BLaER1 (cell line): ENCODE measurements at regions not wholly inside any gene's neighbourhood (a gene's known extent, or its start where the extent isn't known, plus 50 kb on each side); places are given as distances from the start of the nearest gene placed in this dataset.

Experiments used
- H3K27ac ChIP-seq: shearing (Covaris generic); formaldehyde crosslinking; 2 replicates; pipeline ENCODE4 v1.8.1; 2022
- H3K27me3 ChIP-seq: shearing (Covaris generic); formaldehyde crosslinking; 2 replicates; pipeline ENCODE4 v1.8.1; 2022
- H3K36me3 ChIP-seq: shearing (Covaris generic); formaldehyde crosslinking; 2 replicates; pipeline ENCODE4 v1.8.1; 2022
- H3K4me1 ChIP-seq: shearing (Covaris generic); formaldehyde crosslinking; 2 replicates; pipeline ENCODE4 v1.8.1; 2022
- H3K4me2 ChIP-seq: shearing (Covaris generic); formaldehyde crosslinking; 2 replicates; pipeline ENCODE4 v1.8.1; 2022
- H3K4me3 ChIP-seq: shearing (Covaris generic); formaldehyde crosslinking; 2 replicates; pipeline ENCODE4 v1.8.1; 2022
- H3K9ac ChIP-seq: shearing (Covaris generic); formaldehyde crosslinking; 2 replicates; pipeline ENCODE4 v1.8.1; 2022
- H3K9me3 ChIP-seq: shearing (Covaris generic); formaldehyde crosslinking; 2 replicates; pipeline ENCODE4 v1.8.1; 2022
- H4K20me1 ChIP-seq: shearing (Covaris generic); formaldehyde crosslinking; 2 replicates; pipeline ENCODE4 v1.8.1; 2022
- Cebpa-rat ChIP-seq: shearing (Covaris generic); IDR thresholded peaks from 2 replicates; pipeline ENCODE4 v1.8.1; 2022

DNA sequence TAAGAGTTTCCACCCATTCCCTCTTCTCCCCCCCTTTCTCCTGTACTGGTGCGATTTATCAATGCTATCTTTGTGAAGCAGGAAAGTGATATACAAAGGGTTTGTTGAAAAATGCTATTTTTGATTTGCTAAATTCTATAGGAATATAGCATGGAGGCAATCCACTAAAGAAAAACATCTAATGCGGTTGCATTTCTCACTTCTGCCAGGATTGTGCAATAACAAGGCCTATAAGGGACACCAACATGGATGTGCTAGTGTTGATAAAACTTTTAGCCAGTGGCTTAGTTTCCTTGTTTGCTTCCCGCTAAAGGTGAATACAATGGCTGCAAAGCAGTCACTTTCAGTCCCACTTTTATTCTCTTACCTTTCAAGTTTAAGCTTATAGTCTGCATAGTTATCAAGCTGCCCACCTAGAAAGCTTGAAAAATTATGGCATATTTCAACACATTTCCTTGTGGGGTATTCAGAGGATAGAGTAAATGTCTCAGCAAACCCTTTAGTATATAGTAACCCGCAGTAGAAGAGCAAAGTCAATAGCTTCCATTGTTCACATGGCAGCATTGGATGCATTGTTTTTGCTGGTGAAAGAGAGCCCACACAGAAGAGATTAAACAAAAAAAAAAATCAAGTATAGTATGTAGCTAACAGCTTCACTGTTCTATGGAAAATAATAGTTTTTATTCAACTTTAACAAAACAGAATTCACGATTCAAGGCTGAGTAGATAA is 674.6 kb upstream of the SEMA6A start:
- no peaks in the 10 kb centered on the region for H4K20me1 ChIP-seq
- no peak overlapping the region for H3K4me2 ChIP-seq
- no peak overlapping the region for H3K9ac ChIP-seq
- no peaks in the 10 kb centered on the region for H3K36me3 ChIP-seq
- H3K4me1 ChIP-seq = no peaks in the 10 kb centered on the region
- no peaks in the 10 kb centered on the region for H3K9me3 ChIP-seq
- H3K27me3 ChIP-seq = no peaks in the 10 kb centered on the region
- no peak overlapping the region for H3K4me3 ChIP-seq
- no peak for TF ChIP-seq Cebpa-rat
- H3K27ac ChIP-seq = no peak overlapping the region

DNA sequence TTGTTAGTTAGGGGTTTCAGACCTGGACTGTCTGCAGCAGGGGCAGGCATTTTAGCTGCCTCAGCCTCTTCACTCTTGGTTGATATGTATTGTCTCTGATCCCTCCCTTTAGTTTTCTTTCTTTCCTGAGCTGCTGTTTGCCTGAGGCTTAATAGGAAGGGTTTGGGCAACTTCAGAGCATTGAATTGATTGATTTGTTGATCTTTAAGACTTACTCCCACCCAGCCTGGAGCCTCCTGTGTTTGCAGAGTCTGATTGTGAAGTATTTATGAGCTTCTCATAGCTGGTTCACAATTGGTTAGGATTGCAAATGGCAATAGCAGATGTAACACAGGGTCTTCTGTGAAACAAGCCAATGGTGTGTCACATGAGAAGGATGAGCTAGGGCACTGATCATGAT is 671.8 kb upstream of the SEMA6A start:
- no peak for TF ChIP-seq Cebpa-rat
- H3K4me3 ChIP-seq = no peak overlapping the region
- H3K9me3 ChIP-seq = no peaks in the 10 kb centered on the region; the same call in 1 of the 2 replicates
- no peaks in the 10 kb centered on the region for H3K4me1 ChIP-seq
- no peaks in the 10 kb centered on the region for H3K36me3 ChIP-seq
- H4K20me1 ChIP-seq = no peaks in the 10 kb centered on the region
- no peak overlapping the region for H3K4me2 ChIP-seq
- no peak overlapping the region for H3K27ac ChIP-seq
- H3K9ac ChIP-seq = no peak overlapping the region
- H3K27me3 ChIP-seq = no peaks in the 10 kb centered on the region

DNA sequence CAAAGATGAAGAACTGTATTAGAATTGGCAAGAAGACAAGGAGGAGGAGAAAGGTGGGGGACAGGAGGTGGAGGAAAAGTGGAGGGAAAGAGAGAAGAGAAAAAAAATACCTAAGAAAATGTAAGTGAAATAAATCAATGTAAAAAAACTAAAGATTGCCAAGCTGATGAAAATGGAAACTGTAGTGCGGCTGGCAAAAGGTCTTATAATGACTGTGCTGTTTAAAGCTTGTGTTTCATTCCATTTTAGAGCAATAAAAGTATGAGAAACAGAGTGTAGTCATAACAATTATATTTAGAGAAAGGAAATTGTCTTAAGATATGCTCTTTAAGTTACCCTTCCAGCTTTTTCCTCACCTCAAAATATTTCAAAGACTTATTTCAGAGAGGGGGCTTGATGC is 670.5 kb upstream of the SEMA6A start:
- Histone ChIP-seq H3K4me3 (no peak overlapping the region), H3K27ac (no peak overlapping the region), H3K4me1 (no peaks in the 10 kb centered on the region), H4K20me1 (no peaks in the 10 kb centered on the region), H3K9me3 (no peaks in the 10 kb centered on the region; the same call in 1 of the 2 replicates), H3K4me2 (no peak overlapping the region), H3K9ac (no peak overlapping the region), H3K27me3 (no peaks in the 10 kb centered on the region), H3K36me3 (no peaks in the 10 kb centered on the region)
- TF ChIP-seq Cebpa-rat = no peak

DNA sequence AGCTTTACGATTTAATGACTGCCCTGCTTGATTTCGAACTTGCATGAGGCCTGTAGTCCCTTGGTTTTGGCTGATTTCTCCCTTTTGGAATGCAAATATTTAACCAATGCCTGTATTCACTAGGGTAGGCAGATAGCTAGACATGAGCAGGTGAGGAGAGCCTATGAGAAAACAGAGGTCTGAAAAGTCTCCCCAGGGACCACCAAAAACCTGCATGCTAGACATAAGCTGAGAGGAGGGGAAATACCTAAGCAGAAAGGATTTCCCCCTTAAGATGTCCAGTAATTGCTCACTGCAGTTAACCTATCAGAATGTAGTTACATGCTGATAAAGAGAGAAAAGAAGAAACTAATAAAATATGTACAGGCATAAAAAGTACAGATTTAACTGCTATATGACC is 667.4 kb upstream of the SEMA6A start:
- no peaks in the 10 kb centered on the region for H3K27me3 ChIP-seq
- H4K20me1 ChIP-seq = no peaks in the 10 kb centered on the region
- H3K9me3 ChIP-seq = no peaks in the 10 kb centered on the region; the same call in 1 of the 2 replicates
- no peaks in the 10 kb centered on the region for H3K36me3 ChIP-seq
- H3K27ac ChIP-seq = no peak overlapping the region
- H3K4me3 ChIP-seq = no peak overlapping the region
- H3K4me2 ChIP-seq = no peak overlapping the region
- TF ChIP-seq Cebpa-rat = no peak
- H3K4me1 ChIP-seq = no peaks in the 10 kb centered on the region
- no peak overlapping the region for H3K9ac ChIP-seq

DNA sequence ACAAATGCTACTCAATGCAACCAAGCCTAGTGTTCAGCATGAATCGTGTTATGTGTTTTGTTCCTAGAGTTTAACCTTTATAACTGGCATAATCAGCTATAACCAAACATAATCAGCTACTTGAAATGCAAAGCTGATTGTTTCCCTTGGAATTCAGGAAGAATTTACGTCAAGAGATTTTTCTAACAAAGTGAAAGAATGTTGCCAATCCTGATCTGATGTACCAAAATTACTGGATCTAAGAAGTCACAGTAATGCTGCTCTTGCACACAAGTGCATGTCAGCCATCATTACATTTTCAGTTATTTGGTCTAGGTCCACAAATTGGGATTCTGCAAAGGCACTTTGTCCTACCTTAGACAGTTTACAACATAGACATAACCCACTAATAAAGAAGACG is 662.3 kb upstream of the SEMA6A start:
- Histone ChIP-seq H3K27me3 (no peaks in the 10 kb centered on the region), H3K9ac (no peak overlapping the region), H3K36me3 (no peaks in the 10 kb centered on the region), H3K9me3 (no peaks in the 10 kb centered on the region; the same call in 1 of the 2 replicates), H3K4me3 (no peak overlapping the region), H3K27ac (no peak overlapping the region), H3K4me2 (no peak overlapping the region), H3K4me1 (no peaks in the 10 kb centered on the region), H4K20me1 (no peaks in the 10 kb centered on the region)
- no peak for TF ChIP-seq Cebpa-rat

DNA sequence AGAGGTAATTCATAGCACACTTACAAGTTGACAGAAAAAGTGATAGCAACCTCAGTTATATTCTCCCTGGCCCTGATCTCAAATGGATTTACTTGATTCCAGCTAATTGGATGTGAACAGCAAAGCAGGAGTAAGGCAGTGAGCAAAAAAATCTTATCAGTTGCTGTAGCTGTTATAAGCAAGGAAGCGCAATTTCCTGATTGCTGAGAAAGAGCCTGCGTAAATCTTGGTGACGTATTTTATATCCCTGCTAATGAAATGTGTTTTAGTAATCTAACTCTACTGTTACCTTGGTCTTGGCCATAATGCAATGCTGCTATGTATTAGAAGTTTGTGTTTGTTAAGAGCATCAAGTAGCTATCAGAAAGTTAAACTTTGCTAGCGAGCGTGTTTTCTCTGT is 661.2 kb upstream of the SEMA6A start:
- Histone ChIP-seq H3K4me1 (no peaks in the 10 kb centered on the region), H4K20me1 (no peaks in the 10 kb centered on the region), H3K4me2 (no peak overlapping the region), H3K9me3 (no peaks in the 10 kb centered on the region), H3K4me3 (no peak overlapping the region), H3K27ac (no peak overlapping the region), H3K9ac (no peak overlapping the region), H3K36me3 (no peaks in the 10 kb centered on the region), H3K27me3 (no peaks in the 10 kb centered on the region)
- TF ChIP-seq Cebpa-rat = no peak

DNA sequence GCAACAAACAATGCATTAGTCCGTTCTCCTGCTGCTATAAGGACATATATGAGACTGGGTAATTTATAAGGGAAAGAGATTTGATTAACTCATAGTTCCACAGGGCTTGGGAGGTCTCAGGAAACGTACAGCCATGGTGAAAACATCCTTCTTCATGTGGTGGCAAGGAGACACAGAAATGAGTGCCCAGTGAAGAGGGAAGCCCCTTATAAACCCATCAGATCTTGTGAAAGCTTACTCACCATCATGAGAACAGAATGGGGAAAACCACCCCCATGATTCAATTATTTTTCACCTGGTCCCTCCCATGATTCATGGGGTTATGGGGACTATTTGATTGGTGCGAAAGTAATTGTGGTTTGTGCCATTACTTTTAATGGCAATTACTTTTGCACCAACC is 655.8 kb upstream of the SEMA6A start:
- H3K27ac ChIP-seq = no peak overlapping the region
- no peaks in the 10 kb centered on the region for H3K27me3 ChIP-seq
- H3K9ac ChIP-seq = no peak overlapping the region
- no peak overlapping the region for H3K4me2 ChIP-seq
- no peak for TF ChIP-seq Cebpa-rat
- H3K4me3 ChIP-seq = no peak overlapping the region
- H3K9me3 ChIP-seq = no peaks in the 10 kb centered on the region
- no peaks in the 10 kb centered on the region for H3K36me3 ChIP-seq
- no peaks in the 10 kb centered on the region for H3K4me1 ChIP-seq
- H4K20me1 ChIP-seq = no peaks in the 10 kb centered on the region

DNA sequence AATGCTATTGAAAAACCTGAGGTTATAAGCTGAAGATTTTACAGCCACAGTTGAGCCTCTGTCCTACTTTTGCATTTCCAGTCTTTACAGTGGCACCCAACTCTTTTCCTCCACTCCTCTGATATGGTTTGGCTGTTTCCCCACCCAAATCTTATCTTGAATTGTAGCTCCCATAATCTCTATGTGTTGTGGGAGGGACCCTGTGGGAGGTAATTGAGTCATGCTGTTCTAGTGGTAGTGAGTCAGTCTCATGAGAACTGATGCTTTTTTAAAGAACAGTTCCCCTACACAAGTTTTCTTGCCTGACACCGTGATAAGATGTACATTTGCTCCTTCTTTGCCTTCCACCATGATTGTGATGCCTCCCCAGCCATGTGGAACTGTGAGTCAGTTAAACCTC is 646.1 kb upstream of the SEMA6A start:
- no peak overlapping the region for H3K27ac ChIP-seq
- no peaks in the 10 kb centered on the region for H3K4me1 ChIP-seq
- TF ChIP-seq Cebpa-rat = no peak
- H3K36me3 ChIP-seq = no peaks in the 10 kb centered on the region
- H3K9me3 ChIP-seq = no peaks in the 10 kb centered on the region
- H3K27me3 ChIP-seq = no peaks in the 10 kb centered on the region
- no peak overlapping the region for H3K4me2 ChIP-seq
- H3K9ac ChIP-seq = no peak overlapping the region
- H4K20me1 ChIP-seq = no peaks in the 10 kb centered on the region
- H3K4me3 ChIP-seq = no peak overlapping the region

DNA sequence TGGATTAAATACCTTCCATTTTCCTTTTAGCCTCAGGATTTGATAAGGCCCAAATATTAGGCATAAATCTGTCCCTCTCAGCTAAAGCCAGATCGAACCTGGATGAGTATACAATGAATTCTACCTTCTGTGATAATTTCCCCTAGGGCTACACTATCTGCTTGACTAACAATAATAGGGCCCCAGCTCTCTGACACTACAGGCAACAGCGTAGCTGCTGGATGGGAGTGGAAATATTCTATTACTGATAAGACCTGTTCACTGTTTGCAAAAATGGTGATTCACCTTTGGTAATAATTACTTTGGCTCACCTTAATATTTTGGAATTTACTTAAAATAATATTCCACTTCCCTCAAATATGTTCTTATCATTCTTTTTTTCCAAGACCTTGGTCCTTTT is 644.2 kb upstream of the SEMA6A start:
- H3K9me3 ChIP-seq = no peaks in the 10 kb centered on the region
- no peaks in the 10 kb centered on the region for H3K4me1 ChIP-seq
- H4K20me1 ChIP-seq = no peaks in the 10 kb centered on the region
- no peaks in the 10 kb centered on the region for H3K36me3 ChIP-seq
- no peak overlapping the region for H3K9ac ChIP-seq
- no peak overlapping the region for H3K27ac ChIP-seq
- no peaks in the 10 kb centered on the region for H3K27me3 ChIP-seq
- no peak overlapping the region for H3K4me2 ChIP-seq
- H3K4me3 ChIP-seq = no peak overlapping the region
- no peak for TF ChIP-seq Cebpa-rat

DNA sequence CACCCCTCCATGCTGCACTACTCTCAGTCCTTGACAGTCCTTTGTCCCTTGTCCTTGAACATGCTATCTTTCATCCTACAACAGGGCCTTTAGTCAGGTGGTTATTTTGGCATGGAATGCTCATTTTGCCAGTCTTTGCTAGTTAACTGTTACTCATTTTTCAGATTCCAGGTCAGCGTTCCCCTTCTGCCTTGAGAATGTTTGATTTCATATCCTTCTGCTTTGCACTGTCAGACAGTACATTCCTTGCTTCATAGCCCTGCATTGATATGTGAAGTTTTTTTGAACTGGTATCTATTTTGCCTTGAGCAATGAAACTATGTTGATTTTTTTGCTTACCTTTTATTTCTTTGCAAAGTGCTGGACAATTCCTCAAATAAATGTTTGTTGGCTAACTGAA is 638.2 kb upstream of the SEMA6A start:
- Histone ChIP-seq H3K9me3 (no peaks in the 10 kb centered on the region), H4K20me1 (no peaks in the 10 kb centered on the region), H3K27me3 (no peaks in the 10 kb centered on the region), H3K9ac (no peak overlapping the region), H3K4me2 (no peak overlapping the region), H3K27ac (no peak overlapping the region), H3K4me1 (no peaks in the 10 kb centered on the region), H3K4me3 (no peak overlapping the region), H3K36me3 (no peaks in the 10 kb centered on the region)
- no peak for TF ChIP-seq Cebpa-rat

DNA sequence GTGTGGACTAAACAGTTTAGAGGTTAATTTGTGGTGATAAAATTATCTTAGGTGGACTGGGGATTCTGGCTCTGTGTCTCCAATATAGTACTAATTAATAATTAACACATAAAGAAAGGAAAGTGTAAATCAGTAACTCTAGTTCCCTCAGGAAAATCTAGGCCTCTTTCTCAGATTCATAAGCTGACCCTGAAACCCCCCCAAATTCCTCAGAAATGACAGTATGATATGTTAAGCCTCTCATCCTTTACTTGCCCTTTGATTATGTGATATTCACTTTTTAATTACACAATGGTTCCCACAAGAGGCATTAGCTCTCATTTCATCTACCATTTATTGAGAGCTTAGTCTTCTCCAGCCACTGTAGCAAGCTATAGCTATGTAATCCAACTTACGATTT is 636.2 kb upstream of the SEMA6A start:
- no peaks in the 10 kb centered on the region for H3K27me3 ChIP-seq
- no peaks in the 10 kb centered on the region for H4K20me1 ChIP-seq
- no peak overlapping the region for H3K9ac ChIP-seq
- H3K27ac ChIP-seq = no peak overlapping the region
- no peaks in the 10 kb centered on the region for H3K9me3 ChIP-seq
- no peak overlapping the region for H3K4me2 ChIP-seq
- no peaks in the 10 kb centered on the region for H3K4me1 ChIP-seq
- no peak for TF ChIP-seq Cebpa-rat
- H3K4me3 ChIP-seq = no peak overlapping the region
- H3K36me3 ChIP-seq = no peaks in the 10 kb centered on the region
